ENCODE measurements at regions not wholly inside any gene's neighbourhood (a gene's known extent, or its start where the extent isn't known, plus 50 kb on each side); places are given as distances from the start of the nearest gene placed in this dataset.

GRCh38 chr2:219851169-219851568 is 223.7 kb downstream of the SLC4A3 start:
- no peak for DNase-seq (ENCODE audit: low spot score)
- no peak for ATAC-seq (ENCODE audit: low FRiP score)
- TF ChIP-seq, protein P1, sequence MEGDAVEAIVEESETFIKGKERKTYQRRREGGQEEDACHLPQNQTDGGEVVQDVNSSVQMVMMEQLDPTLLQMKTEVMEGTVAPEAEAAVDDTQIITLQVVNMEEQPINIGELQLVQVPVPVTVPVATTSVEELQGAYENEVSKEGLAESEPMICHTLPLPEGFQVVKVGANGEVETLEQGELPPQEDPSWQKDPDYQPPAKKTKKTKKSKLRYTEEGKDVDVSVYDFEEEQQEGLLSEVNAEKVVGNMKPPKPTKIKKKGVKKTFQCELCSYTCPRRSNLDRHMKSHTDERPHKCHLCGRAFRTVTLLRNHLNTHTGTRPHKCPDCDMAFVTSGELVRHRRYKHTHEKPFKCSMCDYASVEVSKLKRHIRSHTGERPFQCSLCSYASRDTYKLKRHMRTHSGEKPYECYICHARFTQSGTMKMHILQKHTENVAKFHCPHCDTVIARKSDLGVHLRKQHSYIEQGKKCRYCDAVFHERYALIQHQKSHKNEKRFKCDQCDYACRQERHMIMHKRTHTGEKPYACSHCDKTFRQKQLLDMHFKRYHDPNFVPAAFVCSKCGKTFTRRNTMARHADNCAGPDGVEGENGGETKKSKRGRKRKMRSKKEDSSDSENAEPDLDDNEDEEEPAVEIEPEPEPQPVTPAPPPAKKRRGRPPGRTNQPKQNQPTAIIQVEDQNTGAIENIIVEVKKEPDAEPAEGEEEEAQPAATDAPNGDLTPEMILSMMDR (IDR thresholded peaks at IDR 0.05), result no peak

GRCh38 chr2:219851801-219852481 is 224.5 kb downstream of the SLC4A3 start:
- DNase-seq (ENCODE audit: low spot score), result no peak
- ATAC-seq (ENCODE audit: low FRiP score), result peak; percentile 85
- TF ChIP-seq, protein P1 (IDR thresholded peaks at IDR 0.05), result no peak

DNA sequence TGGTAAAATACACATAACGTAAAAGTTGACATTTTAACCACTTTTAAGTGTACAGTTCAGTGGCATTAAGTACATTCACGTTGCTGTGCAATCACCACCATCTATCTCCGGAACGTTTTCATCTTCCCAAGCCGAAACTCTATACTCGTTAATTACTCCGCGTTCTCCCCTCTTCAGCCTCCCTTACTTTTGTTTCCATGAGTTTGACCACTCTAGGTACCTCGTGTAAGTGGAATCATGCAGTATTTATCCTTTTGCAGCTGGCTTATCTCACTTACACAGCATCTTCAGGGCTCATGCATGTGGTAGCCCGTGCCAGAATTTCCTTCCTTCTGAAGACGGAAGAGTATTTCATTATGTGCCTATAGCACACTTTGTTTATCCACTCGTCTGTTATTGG is 225.2 kb downstream of the SLC4A3 start:
- ATAC-seq (ENCODE audit: low FRiP score) (no peak), DNase-seq (ENCODE audit: low spot score) (no peak)
- TF ChIP-seq, protein P1 (IDR thresholded peaks at IDR 0.05), result no peak

DNA sequence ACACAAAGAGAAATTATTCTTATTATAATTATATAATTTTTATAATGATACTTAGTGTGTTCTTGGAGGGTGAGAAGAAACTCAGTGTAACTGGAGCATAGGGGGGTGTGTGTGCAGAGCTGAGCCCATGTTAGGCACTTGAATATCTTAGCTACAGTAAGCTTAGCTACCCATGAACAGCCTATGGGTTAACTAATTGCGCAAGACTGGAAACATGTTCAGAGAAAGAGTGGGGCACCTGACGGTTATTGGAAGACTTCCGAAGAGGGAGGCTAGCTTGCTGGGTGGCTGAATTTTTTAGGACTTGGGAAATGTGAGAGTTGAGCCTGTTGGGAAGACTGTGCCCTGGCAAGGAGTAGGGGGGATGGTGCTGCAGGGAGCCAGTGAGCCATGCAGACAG is 229.2 kb downstream of the SLC4A3 start:
- TF ChIP-seq, protein P1 (IDR thresholded peaks at IDR 0.05), result no peak
- ATAC-seq (ENCODE audit: low FRiP score), result peak; percentile 29
- DNase-seq (ENCODE audit: low spot score), result no peak

GRCh38 chr2:219857751-219858150 is 230.3 kb downstream of the SLC4A3 start:
- ATAC-seq (ENCODE audit: low FRiP score), result no peak
- TF ChIP-seq, protein P1 (IDR thresholded peaks at IDR 0.05), result no peak
- no peak for DNase-seq (ENCODE audit: low spot score)

DNA sequence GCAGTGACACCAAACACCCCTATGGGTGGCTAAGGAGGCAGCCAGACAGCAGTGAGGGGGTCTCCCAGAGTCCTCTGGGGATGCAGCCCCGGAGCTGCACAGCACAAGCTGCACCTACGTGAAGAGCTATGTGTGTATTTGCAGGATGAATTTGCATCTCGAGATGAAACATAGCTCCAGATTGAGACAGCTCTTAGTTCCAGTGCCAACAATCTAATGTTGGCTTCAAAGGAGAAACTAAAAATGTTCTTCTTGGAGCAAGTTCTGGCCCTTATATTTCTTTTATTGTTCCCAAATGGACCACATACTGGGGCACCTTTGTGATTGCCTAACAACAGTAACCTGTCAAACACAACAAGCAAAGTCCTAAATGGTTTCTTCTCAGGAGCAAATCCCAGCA is 233.9 kb downstream of the SLC4A3 start:
- TF ChIP-seq, protein P1 (IDR thresholded peaks at IDR 0.05), result no peak
- DNase-seq (ENCODE audit: low spot score), result no peak
- ATAC-seq (ENCODE audit: low FRiP score), result no peak

GRCh38 chr2:219864154-219864553 is 236.7 kb downstream of the SLC4A3 start:
- TF ChIP-seq, protein P1 (IDR thresholded peaks at IDR 0.05), result no peak
- ATAC-seq (ENCODE audit: low FRiP score) (no peak), DNase-seq (ENCODE audit: low spot score) (no peak)

Measured in omental fat pad (tissue), 3 donors.